ENCODE measurements at regions not wholly inside any gene's neighbourhood (a gene's known extent, or its start where the extent isn't known, plus 50 kb on each side); places are given as distances from the start of the nearest gene placed in this dataset.
"Not testable (repeated sequence)": the region's sequence is repeated elsewhere in the genome, so short reads cannot be mapped to it uniquely, and the experiment has no call there.

DNA sequence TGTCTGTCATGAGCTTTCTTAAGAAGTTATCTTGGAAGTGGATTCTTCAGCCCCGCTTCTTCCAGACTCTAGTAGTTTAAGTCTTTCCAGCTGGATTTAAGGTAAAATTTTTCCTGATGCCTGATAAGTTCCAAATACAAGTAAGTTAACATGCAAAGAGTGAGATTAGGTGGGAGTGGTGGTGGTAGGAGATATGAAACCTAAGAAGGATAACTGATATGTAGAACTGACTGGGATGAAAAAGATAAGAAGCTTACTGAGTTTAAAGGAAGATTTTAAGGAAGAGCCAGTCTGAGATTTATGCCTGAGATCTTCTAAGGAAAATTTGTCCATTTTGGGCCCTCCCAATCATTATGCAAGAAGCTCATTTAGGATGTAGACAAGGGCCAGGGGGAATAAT lies 250.9 kb upstream of the SYT10 start:
- no peak for DNase-seq

DNA sequence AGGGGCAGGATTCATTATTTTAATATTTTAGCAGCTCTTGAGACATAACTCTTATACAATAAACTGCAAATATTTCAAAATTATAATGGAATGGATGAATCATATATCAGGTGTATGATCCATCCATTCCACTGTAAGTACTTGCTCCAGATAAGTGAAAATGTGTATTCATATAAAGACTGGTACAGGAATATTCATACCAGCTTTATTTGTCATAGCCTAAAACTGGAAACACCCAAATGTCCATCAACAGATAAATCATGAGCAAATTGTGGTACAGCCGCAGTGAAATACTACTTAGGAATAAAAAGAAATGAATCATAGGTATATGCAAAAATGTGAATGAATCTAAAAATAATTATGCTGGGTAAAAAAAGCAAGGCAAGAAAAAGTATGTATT lies 263.6 kb upstream of the SYT10 start:
- no peak for DNase-seq

GRCh38 chr12:33706927-33707326 lies 267.3 kb upstream of the SYT10 start:
- DNase-seq, result no peak

- DNase-seq, result no peak
These were observed 269.3 kb upstream of the SYT10 start for GRCh38 chr12:33708935-33709334.

DNA sequence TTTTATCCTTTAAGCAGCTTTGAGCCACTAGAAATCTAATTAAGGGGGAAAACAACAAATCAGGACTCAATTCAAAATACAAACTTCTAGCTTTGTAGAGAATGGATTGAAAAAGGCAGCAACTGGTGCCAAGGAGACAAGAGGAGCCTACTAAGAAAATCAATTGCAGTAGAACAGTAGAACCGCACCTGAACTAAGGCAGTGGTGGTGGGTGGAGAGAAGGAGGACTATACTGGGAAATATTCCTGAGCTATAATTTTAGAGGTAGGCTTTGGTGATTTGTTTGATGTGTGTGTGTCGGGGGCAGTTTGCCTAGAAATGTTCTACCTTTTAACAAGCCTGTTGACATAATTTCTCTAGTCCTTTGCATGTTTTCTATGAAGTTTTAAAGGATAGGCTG lies 270.9 kb upstream of the SYT10 start:
- no peak for DNase-seq

GRCh38 chr12:33718631-33719030 lies 279.0 kb upstream of the SYT10 start:
- DNase-seq, result no peak

DNA sequence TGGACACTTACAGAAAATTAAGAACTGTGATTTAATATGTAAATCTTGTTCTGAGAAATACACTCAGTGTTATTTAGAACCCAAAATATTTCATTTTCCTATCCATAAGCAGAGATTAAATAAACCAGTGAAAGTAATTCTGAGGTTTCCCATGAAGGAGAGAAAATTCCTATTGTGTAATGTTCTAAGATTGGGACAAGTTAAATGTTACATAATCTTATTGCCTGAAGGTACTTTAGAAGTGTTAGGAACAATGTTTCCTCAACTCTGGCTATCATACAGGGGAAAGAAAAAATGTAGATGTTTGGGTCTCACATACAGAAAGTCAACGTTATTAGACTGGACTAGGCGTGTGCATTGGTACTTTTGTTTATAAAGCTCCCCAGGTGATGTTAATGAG lies 281.9 kb upstream of the SYT10 start:
- DNase-seq, result no peak

DNA sequence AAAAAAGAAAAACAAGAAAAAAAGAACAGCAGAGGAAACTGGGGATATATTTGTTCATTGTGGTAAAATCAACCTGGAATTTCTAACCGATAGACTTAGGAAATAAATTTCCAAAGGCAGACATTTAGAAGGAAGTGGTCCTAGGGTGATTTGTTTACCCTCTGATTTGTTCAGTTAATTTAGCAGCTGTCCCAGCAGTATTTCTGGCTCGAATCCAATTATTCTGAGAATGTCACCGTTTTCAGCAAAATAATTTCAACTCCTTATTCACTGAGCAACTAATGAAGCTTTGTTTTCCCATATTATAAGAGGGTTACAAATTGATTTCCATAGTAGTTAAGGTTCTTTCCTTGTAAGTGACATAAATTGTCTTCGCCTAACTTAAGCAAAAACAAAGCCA lies 285.2 kb upstream of the SYT10 start:
- no peak for DNase-seq

DNA sequence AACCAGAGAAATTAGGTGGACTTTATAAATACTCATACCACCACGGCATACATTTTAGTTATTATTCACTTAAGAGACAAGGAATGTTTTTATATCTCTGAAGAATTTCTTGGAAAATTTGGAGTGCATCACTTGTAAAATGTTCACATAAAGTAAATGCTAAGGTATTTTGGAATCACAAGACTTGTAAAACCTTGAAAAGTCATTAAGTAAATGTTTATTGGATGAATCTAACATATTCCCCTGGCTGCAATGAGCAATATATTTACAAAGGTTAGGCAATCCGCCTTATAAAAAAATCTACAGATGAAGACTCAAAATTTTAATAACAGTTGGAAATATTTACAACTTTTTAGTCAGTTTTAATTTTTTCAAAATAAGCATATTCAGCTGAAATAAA lies 287.4 kb upstream of the ALG10 start:
- DNase-seq, result no peak

DNA sequence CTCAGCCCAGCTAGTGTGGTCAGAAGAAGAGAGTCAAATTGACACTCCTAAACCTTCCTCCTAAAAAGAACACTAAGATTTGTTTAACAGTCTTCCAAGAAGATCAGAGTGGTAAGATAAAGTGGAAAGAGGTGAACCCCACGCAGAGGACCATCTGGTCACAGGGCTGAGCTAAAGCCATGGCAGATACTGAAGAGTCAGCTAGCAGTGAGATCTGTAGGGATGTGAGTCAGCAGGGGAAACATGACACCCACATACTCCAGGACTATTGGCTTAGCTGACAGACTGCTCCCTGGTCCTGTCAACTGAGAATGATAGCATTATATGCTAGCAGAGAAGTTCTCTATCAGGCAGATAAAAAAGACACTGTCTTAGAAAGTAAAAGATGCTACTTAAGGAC lies 269.4 kb upstream of the ALG10 start:
- no peak for DNase-seq

GRCh38 chr12:33757701-33758100 lies 264.6 kb upstream of the ALG10 start:
- no peak for DNase-seq

GRCh38 chr12:33759279-33759678 lies 263.0 kb upstream of the ALG10 start:
- DNase-seq, result no peak

DNA sequence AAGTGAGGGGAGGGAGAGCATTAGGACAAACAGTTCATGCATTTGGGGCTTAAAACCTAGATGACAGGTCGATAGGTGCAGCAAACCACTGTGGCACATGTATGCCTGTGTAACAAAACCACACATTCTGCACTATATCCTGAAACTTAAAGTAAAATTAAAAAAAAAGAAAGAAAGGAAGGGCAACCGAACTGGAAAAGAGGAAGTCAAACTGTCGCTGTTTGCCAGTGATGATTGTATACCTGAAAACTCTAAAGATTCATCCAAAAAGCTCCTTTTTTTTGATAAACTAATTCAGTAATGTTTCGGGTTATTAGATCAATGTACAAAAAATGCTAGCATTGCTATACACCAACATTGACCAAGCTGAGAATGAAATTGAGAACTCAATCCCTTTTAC lies 259.0 kb upstream of the ALG10 start:
- DNase-seq, result no peak

- DNase-seq, result no peak
These were observed 251.6 kb upstream of the ALG10 start for GRCh38 chr12:33770652-33771051.

GRCh38 chr12:33771889-33772288 lies 250.4 kb upstream of the ALG10 start:
- DNase-seq, result no peak

- DNase-seq, result not testable (repeated sequence)
These were observed 249.2 kb upstream of the ALG10 start for GRCh38 chr12:33773091-33773490.

DNA sequence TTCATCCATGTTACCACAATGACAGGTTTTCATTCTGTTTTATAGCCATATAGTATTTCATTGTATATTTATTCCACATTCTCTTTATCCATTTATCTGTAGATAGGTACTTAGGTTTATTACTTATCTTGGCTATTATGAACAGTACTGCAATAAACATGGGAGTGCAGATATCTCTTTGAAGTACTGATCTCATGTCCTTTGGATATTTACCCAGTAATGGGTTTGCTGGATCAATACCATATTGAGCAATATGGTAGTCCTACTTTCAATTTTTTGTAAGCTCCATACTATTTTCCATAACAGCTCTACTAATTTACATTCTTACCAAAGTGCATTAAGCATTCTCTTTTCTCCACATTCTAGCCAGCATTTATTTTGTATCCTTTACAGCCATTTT lies 235.8 kb upstream of the ALG10 start:
- no peak for DNase-seq

DNA sequence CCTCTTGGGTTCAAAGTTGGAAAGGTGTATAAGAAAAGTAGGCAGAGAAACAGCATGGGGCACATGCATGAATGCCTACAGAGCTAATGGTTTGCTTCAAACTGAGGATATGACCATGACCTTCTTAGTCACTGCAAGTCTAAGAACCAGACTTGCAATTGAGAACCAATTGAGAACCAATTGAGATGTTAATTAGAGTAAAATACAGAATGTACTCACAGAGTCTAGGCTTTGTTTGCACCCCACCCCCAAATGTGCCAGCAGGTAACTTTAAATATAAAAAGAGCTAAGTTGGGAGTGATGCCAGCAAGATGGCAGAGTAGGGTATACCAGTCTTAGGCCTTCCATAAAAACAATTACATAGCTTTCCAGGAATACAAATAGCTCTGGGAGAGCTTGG lies 227.3 kb upstream of the ALG10 start:
- DNase-seq, result no peak

DNA sequence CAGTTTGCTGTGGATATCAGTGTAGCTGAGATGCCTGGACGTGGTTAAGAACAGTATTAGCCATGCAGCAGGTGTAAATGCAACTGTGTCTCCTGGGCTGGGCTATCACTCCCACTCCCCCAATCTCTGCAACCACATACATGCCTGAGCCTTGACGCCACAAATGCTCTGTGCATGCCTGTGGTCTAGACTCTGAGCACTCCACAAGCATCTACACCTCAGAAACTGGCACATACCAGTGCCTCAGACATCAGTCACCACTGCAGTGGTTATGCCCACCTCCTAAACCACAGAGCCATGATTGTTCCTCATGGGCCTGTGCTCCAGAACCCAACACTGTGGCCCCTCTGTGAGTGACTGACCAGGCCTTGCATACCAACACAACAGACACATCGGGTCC lies 226.8 kb upstream of the ALG10 start:
- peak; percentile 66 for DNase-seq

DNA sequence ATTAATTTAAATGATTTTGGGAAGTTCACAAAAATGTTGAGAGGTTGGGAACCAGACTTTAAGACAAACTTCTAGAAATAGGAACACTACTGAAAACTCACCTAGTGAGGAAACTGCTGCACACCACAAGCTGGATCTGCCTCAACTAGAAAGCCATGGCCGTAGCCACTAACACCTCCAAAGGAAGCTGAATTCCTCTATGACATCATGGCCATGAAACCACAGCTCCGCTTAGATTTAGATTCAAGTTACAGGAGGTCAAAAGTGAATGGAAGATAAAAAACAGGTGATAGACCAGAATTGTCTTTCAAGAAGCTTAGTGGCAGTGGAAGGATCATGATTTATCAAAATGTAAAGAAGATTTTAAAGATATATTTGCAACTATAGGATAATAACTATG lies 208.8 kb upstream of the ALG10 start:
- DNase-seq, result no peak

DNA sequence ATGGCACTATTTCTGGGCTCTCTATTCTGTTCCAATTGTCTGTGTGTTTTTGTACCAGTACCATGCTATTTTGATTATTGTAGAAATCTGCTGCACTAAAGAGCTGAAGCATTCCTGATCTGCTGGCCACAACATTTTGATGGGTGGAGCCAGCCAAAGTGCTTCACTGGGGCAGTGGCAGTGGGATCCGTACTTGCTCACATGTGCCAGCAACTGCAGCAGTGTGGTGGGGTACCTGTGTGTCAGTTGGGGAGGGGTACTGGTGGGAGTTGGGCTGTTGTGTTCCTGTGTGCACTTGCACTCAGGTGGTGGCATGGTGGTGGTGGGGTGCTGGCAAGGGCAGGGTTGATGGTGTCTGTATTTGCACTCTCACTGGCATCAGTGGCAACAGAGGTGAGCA lies 204.6 kb upstream of the ALG10 start:
- DNase-seq, result no peak

DNA sequence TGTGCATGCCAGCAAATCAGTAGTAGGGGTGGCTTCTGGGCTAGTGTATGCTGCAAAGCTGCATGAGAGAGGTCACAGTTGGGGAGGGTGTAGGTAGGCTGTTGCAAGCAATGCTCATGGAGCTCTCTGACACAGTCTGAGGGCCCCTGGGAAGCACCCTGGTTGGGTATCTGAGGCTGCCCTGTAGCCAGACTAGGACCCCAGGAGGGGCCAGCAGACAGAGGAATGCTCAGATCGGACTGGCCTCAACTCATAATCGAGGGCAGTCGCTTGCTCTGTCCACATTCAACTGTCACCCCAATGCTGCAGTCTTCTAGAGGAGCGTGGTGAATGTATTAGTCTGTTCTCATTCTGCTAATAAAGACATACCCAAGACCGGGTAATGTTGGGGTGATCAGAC lies 204.0 kb upstream of the ALG10 start:
- no peak for DNase-seq

DNA sequence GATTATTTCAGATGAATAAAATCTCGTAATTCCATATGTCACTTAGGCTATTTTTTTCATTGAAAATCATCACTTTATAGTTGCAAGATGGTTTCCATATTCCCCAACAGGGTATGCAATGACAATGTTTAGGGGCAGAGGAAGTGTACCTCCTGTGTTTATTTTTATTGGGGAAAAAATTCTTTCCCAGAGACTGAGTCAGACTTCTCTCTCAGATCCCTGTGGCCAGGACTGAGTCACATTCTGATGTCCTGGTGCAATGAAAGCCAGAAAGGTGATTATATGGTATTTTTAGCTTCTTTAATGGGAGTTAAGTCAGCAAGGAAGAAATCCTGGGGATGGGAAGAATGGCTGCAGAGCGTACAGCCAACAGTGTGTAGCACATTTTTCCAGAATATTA lies 196.9 kb upstream of the ALG10 start:
- peak; percentile 10 for DNase-seq

DNA sequence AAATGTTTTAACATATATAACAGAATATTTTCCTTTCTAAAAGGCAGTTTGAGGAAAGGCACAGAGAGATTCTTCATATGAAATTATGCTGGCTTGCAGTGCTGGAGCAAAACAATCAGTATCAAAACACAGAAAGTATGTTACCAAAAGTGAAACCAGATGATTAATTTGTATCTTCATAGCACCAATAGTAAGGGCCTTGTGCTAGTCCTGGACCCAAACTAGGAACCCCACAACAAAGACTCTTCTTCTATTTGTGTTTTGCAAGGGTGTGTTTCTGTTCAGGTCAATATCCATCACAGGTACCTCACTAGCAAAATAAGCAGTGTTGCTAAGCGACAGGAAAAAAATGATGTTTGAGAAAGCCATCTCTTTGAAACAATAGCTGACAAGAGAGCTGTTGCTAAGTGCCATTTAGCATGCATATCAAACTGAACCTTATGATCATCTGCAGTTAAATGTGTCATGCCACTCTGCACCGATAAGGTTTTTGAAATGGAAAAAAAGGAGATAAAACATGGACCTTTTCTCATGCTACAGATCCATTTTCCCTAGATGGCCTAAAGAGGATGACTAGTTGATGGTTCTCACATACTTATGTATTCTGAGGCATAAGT lies 196.2 kb upstream of the ALG10 start:
- DNase-seq, result no peak

GRCh38 chr12:33828326-33828725 lies 194.0 kb upstream of the ALG10 start:
- no peak for DNase-seq

- DNase-seq, result no peak
These were observed 192.2 kb upstream of the ALG10 start for GRCh38 chr12:33830070-33830469.

Data from T1000 (cell line).